ENCODE measurements at regions not wholly inside any gene's neighbourhood (a gene's known extent, or its start where the extent isn't known, plus 50 kb on each side); places are given as distances from the start of the nearest gene placed in this dataset.
A peak's percentile ranks its signal among the peaks of the same experiment; 100 is the strongest.

GRCh38 chr6:144844596-144844995 lies 559.5 kb downstream of the UTRN start:
- no peaks in the 10 kb centered on the region for H3K79me2 ChIP-seq (ENCODE audit: insufficient read depth, low read length)
- peaks cover 7% of the 10 kb centered on the region for H3K36me3 ChIP-seq (ENCODE audit: insufficient read depth, low read length)
- no peak overlapping the region for H3K4me3 ChIP-seq (ENCODE audit: insufficient read depth, low read length)
- H4K20me1 ChIP-seq (ENCODE audit: insufficient read depth, low read length), result no peaks in the 10 kb centered on the region
- no peak overlapping the region for H2AFZ ChIP-seq (ENCODE audit: low read length)
- H3K27ac ChIP-seq (ENCODE audit: low read depth, low read length), result no peak overlapping the region
- TF ChIP-seq CTCF (IDR thresholded peaks at IDR 0.05; ENCODE audit: extremely low read depth, low read depth, low read length), result no peak
- DNase-seq (ENCODE audit: insufficient read length, low spot score, missing footprints), result no peak
- H3K4me1 ChIP-seq (ENCODE audit: insufficient read depth, low read length), result peaks cover 15% of the 10 kb centered on the region
- H3K27me3 ChIP-seq (ENCODE audit: insufficient read depth, low read length), result no peaks in the 10 kb centered on the region
- no peaks in the 10 kb centered on the region for H3K9me3 ChIP-seq (ENCODE audit: low read depth, low read length)
- peak overlapping the region; percentile 32 for H3K4me2 ChIP-seq (ENCODE audit: insufficient read depth, low read length)

- Histone ChIP-seq H3K79me2 (ENCODE audit: insufficient read depth, low read length) (no peaks in the 10 kb centered on the region), H2AFZ (ENCODE audit: low read length) (no peak overlapping the region), H3K4me3 (ENCODE audit: insufficient read depth, low read length) (no peak overlapping the region), H3K27me3 (ENCODE audit: insufficient read depth, low read length) (no peaks in the 10 kb centered on the region), H3K4me2 (ENCODE audit: insufficient read depth, low read length) (peak overlapping the region; percentile 32), H3K27ac (ENCODE audit: low read depth, low read length) (no peak overlapping the region), H3K36me3 (ENCODE audit: insufficient read depth, low read length) (peaks cover 7% of the 10 kb centered on the region), H3K9me3 (ENCODE audit: low read depth, low read length) (no peaks in the 10 kb centered on the region), H4K20me1 (ENCODE audit: insufficient read depth, low read length) (no peaks in the 10 kb centered on the region), H3K4me1 (ENCODE audit: insufficient read depth, low read length) (peaks cover 15% of the 10 kb centered on the region)
- no peak for DNase-seq (ENCODE audit: insufficient read length, low spot score, missing footprints)
- TF ChIP-seq CTCF (IDR thresholded peaks at IDR 0.05; ENCODE audit: extremely low read depth, low read depth, low read length), result no peak
Observed at GRCh38 chr6:144845186-144845585, 560.1 kb downstream of the UTRN start.

- no peaks in the 10 kb centered on the region for H3K9me3 ChIP-seq (ENCODE audit: low read depth, low read length)
- peaks cover 12% of the 10 kb centered on the region for H3K36me3 ChIP-seq (ENCODE audit: insufficient read depth, low read length)
- no peak for DNase-seq (ENCODE audit: insufficient read length, low spot score, missing footprints)
Observed at GRCh38 chr6:144847916-144848315, 562.8 kb downstream of the UTRN start.

GRCh38 chr6:144849920-144850319 lies 564.8 kb downstream of the UTRN start:
- no peak for TF ChIP-seq CTCF (IDR thresholded peaks at IDR 0.05; ENCODE audit: extremely low read depth, low read depth, low read length)
- peaks cover 12% of the 10 kb centered on the region for H3K36me3 ChIP-seq (ENCODE audit: insufficient read depth, low read length)
- H3K4me1 ChIP-seq (ENCODE audit: insufficient read depth, low read length), result peaks cover 10% of the 10 kb centered on the region
- no peaks in the 10 kb centered on the region for H3K27me3 ChIP-seq (ENCODE audit: insufficient read depth, low read length)
- no peak for DNase-seq (ENCODE audit: insufficient read length, low spot score, missing footprints)
- H3K4me3 ChIP-seq (ENCODE audit: insufficient read depth, low read length), result no peak overlapping the region
- H4K20me1 ChIP-seq (ENCODE audit: insufficient read depth, low read length), result no peaks in the 10 kb centered on the region
- no peaks in the 10 kb centered on the region for H3K9me3 ChIP-seq (ENCODE audit: low read depth, low read length)
- no peak overlapping the region for H3K4me2 ChIP-seq (ENCODE audit: insufficient read depth, low read length)
- H3K79me2 ChIP-seq (ENCODE audit: insufficient read depth, low read length), result no peaks in the 10 kb centered on the region
- H2AFZ ChIP-seq (ENCODE audit: low read length), result no peak overlapping the region
- H3K27ac ChIP-seq (ENCODE audit: low read depth, low read length), result no peak overlapping the region

More at GRCh38 chr6:144847916-144848315, 562.8 kb downstream of the UTRN start:
- Histone ChIP-seq H3K27me3 (ENCODE audit: insufficient read depth, low read length) (no peaks in the 10 kb centered on the region), H3K79me2 (ENCODE audit: insufficient read depth, low read length) (no peaks in the 10 kb centered on the region), H3K4me2 (ENCODE audit: insufficient read depth, low read length) (no peak overlapping the region), H2AFZ (ENCODE audit: low read length) (no peak overlapping the region), H3K4me3 (ENCODE audit: insufficient read depth, low read length) (no peak overlapping the region), H3K4me1 (ENCODE audit: insufficient read depth, low read length) (peaks cover 15% of the 10 kb centered on the region), H4K20me1 (ENCODE audit: insufficient read depth, low read length) (no peaks in the 10 kb centered on the region), H3K27ac (ENCODE audit: low read depth, low read length) (no peak overlapping the region)
- TF ChIP-seq CTCF (IDR thresholded peaks at IDR 0.05; ENCODE audit: extremely low read depth, low read depth, low read length), result no peak

Data from osteoblast (primary cell).